Kidney glomerular epithelial cell (primary cell): ENCODE measurements at regions not wholly inside any gene's neighbourhood (a gene's known extent, or its start where the extent isn't known, plus 50 kb on each side); places are given as distances from the start of the nearest gene placed in this dataset.

Source experiments
- DNase-seq: peaks from one replicate; lab custom pipeline; 2025; lab: John Stamatoyannopoulos, UW

GRCh38 chr1:87194856-87195255 lies 133.8 kb upstream of the LMO4 start:
- no peak for DNase-seq

- no peak for DNase-seq
These were observed 132.4 kb upstream of the LMO4 start for GRCh38 chr1:87196110-87196827.

- no peak for DNase-seq
These were observed 131.5 kb upstream of the LMO4 start for GRCh38 chr1:87197156-87197555.

- no peak for DNase-seq
These were observed 131.0 kb upstream of the LMO4 start for GRCh38 chr1:87197641-87198040.

GRCh38 chr1:87200875-87201638 lies 127.6 kb upstream of the LMO4 start:
- no peak for DNase-seq

GRCh38 chr1:87201768-87202167 lies 126.9 kb upstream of the LMO4 start:
- no peak for DNase-seq

GRCh38 chr1:87202451-87202850 lies 126.2 kb upstream of the LMO4 start:
- DNase-seq = no peak

GRCh38 chr1:87202922-87203655 lies 125.6 kb upstream of the LMO4 start:
- no peak for DNase-seq

- no peak for DNase-seq
These were observed 124.8 kb upstream of the LMO4 start for GRCh38 chr1:87203904-87204303.

GRCh38 chr1:87204441-87204840 lies 124.2 kb upstream of the LMO4 start:
- no peak for DNase-seq

GRCh38 chr1:87204921-87205320 lies 123.8 kb upstream of the LMO4 start:
- no peak for DNase-seq

- no peak for DNase-seq
These were observed 122.4 kb upstream of the LMO4 start for GRCh38 chr1:87206044-87206831.

GRCh38 chr1:87208080-87208479 lies 120.6 kb upstream of the LMO4 start:
- DNase-seq = no peak

- no peak for DNase-seq
These were observed 119.7 kb upstream of the LMO4 start for GRCh38 chr1:87208931-87209330.

- DNase-seq = no peak
These were observed 118.5 kb upstream of the LMO4 start for GRCh38 chr1:87210151-87210550.

- DNase-seq = no peak
These were observed 116.1 kb upstream of the LMO4 start for GRCh38 chr1:87212431-87213134.

- no peak for DNase-seq
These were observed 115.6 kb upstream of the LMO4 start for GRCh38 chr1:87213135-87213515.

- DNase-seq = no peak
These were observed 113.1 kb upstream of the LMO4 start for GRCh38 chr1:87215592-87215991.

- DNase-seq = no peak
These were observed 110.1 kb upstream of the LMO4 start for GRCh38 chr1:87218618-87219017.

- no peak for DNase-seq
These were observed 109.5 kb upstream of the LMO4 start for GRCh38 chr1:87219141-87219540.

GRCh38 chr1:87219626-87220025 lies 109.1 kb upstream of the LMO4 start:
- DNase-seq = no peak

- DNase-seq = no peak
These were observed 107.7 kb upstream of the LMO4 start for GRCh38 chr1:87220993-87221392.
